Sigmoid colon (tissue), 6 donors: ENCODE measurements at regions not wholly inside any gene's neighbourhood (a gene's known extent, or its start where the extent isn't known, plus 50 kb on each side); places are given as distances from the start of the nearest gene placed in this dataset.
A peak's percentile ranks its signal among the peaks of the same experiment; 100 is the strongest.

Experiments
- DNase-seq: peaks from one replicate; pipeline ENCODE4 v3.0.0-alpha.2; 2019
- H3K27ac ChIP-seq, 4 donors: fragments of 200-600 bp; sonication (generic); one replicate each; pipeline ENCODE4 v1.5.1; 2016 to 2019; ENCODE audit warnings: mild to moderate bottlenecking in 1 of 4
- H3K27me3 ChIP-seq, 3 donors: fragments of 200-600 bp; sonication (generic); one replicate each; pipeline ENCODE4 v1.5.1; 2019; ENCODE audit warnings: mild to moderate bottlenecking in 1 of 3
- H3K36me3 ChIP-seq, 4 donors: fragments of 200-600 bp; sonication (generic); one replicate each; pipeline ENCODE4 v1.5.1; 2016 to 2019
- H3K4me1 ChIP-seq, 4 donors: fragments of 200-600 bp; sonication (generic); one replicate each; pipeline ENCODE4 v1.5.1; 2017 to 2019
- H3K4me3 ChIP-seq, 4 donors: fragments of 200-600 bp; sonication (generic); one replicate each; pipeline ENCODE4 v1.5.1; 2017 to 2019; ENCODE audit warnings: mild to moderate bottlenecking in 2 of 4, moderate library complexity in 1 of 4
- H3K9me3 ChIP-seq, 4 donors: fragments of 200-600 bp in 3 of 4; sonication (generic) in 3 of 4; one replicate each; pipeline versions ENCODE4 v1.5.1 to v1.6.1; 2013 to 2019
- CTCF ChIP-seq, 4 experiments: fragments of 450-650 bp in 3 of 4; fragments of 200-600 bp in 1 of 4; IDR thresholded peaks; one replicate each; pipeline ENCODE4 v1.5.1; 2016 to 2019; ENCODE audit warnings: antibody characterized with exemption in 4 of 4, mild to moderate bottlenecking in 3 of 4, moderate library complexity in 2 of 4
- EP300 ChIP-seq, 4 donors: sonication (generic); formaldehyde crosslinking; IDR thresholded peaks; one replicate each; pipeline ENCODE4 v1.6.1; 2017; ENCODE audit warnings: antibody characterized with exemption in 4 of 4
- POLR2A ChIP-seq, 2 donors: fragments of 450-650 bp; IDR thresholded peaks; one replicate each; pipeline ENCODE4 v1.6.1; 2016; ENCODE audit warnings: antibody characterized with exemption in 2 of 2, mild to moderate bottlenecking in 2 of 2, moderate library complexity in 2 of 2
- POLR2AphosphoS5 ChIP-seq, 4 donors: sonication (generic); formaldehyde crosslinking; IDR thresholded peaks; one replicate each; pipeline ENCODE4 v1.6.1; 2017; ENCODE audit warnings: antibody characterized with exemption in 4 of 4
- WGBS, 2 donors: extraction: QIAGEN DNeasy Blood & Tissue Kit; methylation state at CpG; one replicate each; pipeline ENCODE4 v1.1.7; 2013; 5-methylcytosine and 5-hydroxymethylcytosine counted together
- intact Hi-C: fragments of 100-400 bp; cut with DNase I; formaldehyde crosslinking; loops from one replicate; pipeline ENCODE4 v1.15.1; 2023
- donor health status: healthy with polysubstance abuse.
- donor health status: healthy.

- TF ChIP-seq EP300 (IDR thresholded peaks at IDR 0.05) (no peak), POLR2AphosphoS5 (IDR thresholded peaks at IDR 0.05) (peak in 1 of 4 donors; percentile 20), CTCF (IDR thresholded peaks at IDR 0.05) (no peak), POLR2A (IDR thresholded peaks at IDR 0.05) (no peak)
- intact Hi-C loops, result no loop called here
- DNase-seq, result no peak
- no peaks in the 10 kb centered on the region for H3K9me3 ChIP-seq
- no peaks in the 10 kb centered on the region for H3K27me3 ChIP-seq
- 69 to 72% methylated on average over 5 of the region's 5 CpGs for WGBS, 2 donors
- H3K36me3 ChIP-seq, result no peaks in the 10 kb centered on the region
- H3K4me1 ChIP-seq, result peaks cover 0 to 16% (median 14%) of the 10 kb centered on the region in 4 donors
- no peak overlapping the region for H3K4me3 ChIP-seq
- no peak overlapping the region for H3K27ac ChIP-seq
Measured at GRCh38 chr2:151021747-151022452, 239.8 kb downstream of the RBM43 start.

- H3K36me3 ChIP-seq, result no peaks in the 10 kb centered on the region
- H3K27me3 ChIP-seq, result no peaks in the 10 kb centered on the region
- TF ChIP-seq POLR2A (IDR thresholded peaks at IDR 0.05), result no peak
- TF ChIP-seq CTCF (IDR thresholded peaks at IDR 0.05), result no peak
- TF ChIP-seq EP300 (IDR thresholded peaks at IDR 0.05), result no peak
- no peak for TF ChIP-seq POLR2AphosphoS5 (IDR thresholded peaks at IDR 0.05)
- no peak overlapping the region for H3K27ac ChIP-seq
- no peaks in the 10 kb centered on the region for H3K9me3 ChIP-seq
- DNase-seq, result no peak
- intact Hi-C loops, result no loop called here
- H3K4me1 ChIP-seq, result peaks cover 0 to 15% (median 13%) of the 10 kb centered on the region in 4 donors
- H3K4me3 ChIP-seq, result no peak overlapping the region
- 63 to 83% methylated on average over 2 of the region's 2 CpGs for WGBS, 2 donors
Measured at GRCh38 chr2:151020411-151020810, 241.3 kb downstream of the RBM43 start.

- H3K9me3 ChIP-seq, result no peaks in the 10 kb centered on the region
- no peaks in the 10 kb centered on the region for H3K36me3 ChIP-seq
- no peaks in the 10 kb centered on the region for H3K27me3 ChIP-seq
- DNase-seq, result no peak
- TF ChIP-seq POLR2AphosphoS5 (IDR thresholded peaks at IDR 0.05) (no peak), EP300 (IDR thresholded peaks at IDR 0.05) (no peak), CTCF (IDR thresholded peaks at IDR 0.05) (no peak), POLR2A (IDR thresholded peaks at IDR 0.05) (no peak)
- intact Hi-C loops, result no loop called here
- H3K27ac ChIP-seq, result no peak overlapping the region
- H3K4me3 ChIP-seq, result no peak overlapping the region
- H3K4me1 ChIP-seq, result peaks cover 0 to 13% (median 0%) of the 10 kb centered on the region in 4 donors
- WGBS, 2 donors, result 86 to 93% methylated on average over 6 of the region's 6 CpGs
Measured at GRCh38 chr2:151009437-151010175, 252.1 kb downstream of the RBM43 start.

GRCh38 chr2:151007365-151007764 is 254.3 kb downstream of the RBM43 start:
- Histone ChIP-seq H3K36me3 (no peaks in the 10 kb centered on the region), H3K4me3 (no peak overlapping the region), H3K27me3 (no peaks in the 10 kb centered on the region), H3K27ac (no peak overlapping the region), H3K4me1 (peaks cover 0 to 3% (median 0%) of the 10 kb centered on the region in 4 donors), H3K9me3 (no peaks in the 10 kb centered on the region)
- WGBS, 2 donors, result 83% methylated on average over 6 of the region's 6 CpGs
- TF ChIP-seq POLR2A (IDR thresholded peaks at IDR 0.05) (no peak), POLR2AphosphoS5 (IDR thresholded peaks at IDR 0.05) (no peak), EP300 (IDR thresholded peaks at IDR 0.05) (no peak), CTCF (IDR thresholded peaks at IDR 0.05) (no peak)
- DNase-seq, result no peak
- intact Hi-C loops, result no loop called here
